Naive thymus-derived CD8-positive, alpha-beta T cell (primary cell): ENCODE measurements at regions not wholly inside any gene's neighbourhood (a gene's known extent, or its start where the extent isn't known, plus 50 kb on each side); places are given as distances from the start of the nearest gene placed in this dataset.
A peak's percentile ranks its signal among the peaks of the same experiment; 100 is the strongest.

ENCODE experiments used
- ATAC-seq, 2 donors: fragments of 150-1000 bp; cut with Tn5 transposase in 1 of 2; sonication (Bioruptor Pico), chemical (Tn5 transposase) in 1 of 2; 1 replicate in 1 of 2; 2 replicates in 1 of 2; pipeline ENCODE4 v1.10.0; 2021; ENCODE audit warnings: mild to moderate bottlenecking in 2 of 2, moderate library complexity in 2 of 2
- POLR2A ChIA-PET: fragments of 350-600 bp; sonication (Branson Sonifier 250); formaldehyde crosslinking; loops from one replicate; lab custom pipeline; 2021; ENCODE audit warnings: antibody characterized with exemption; lab: Charles Lee
- DNase-seq, 10 donors: peaks; one replicate each; pipeline versions ENCODE4 v3.0.0 to v3.0.0-alpha.2; 2020 to 2022
- H3K27ac Mint-ChIP-seq, 10 donors: one replicate each; pipeline ENCODE4 v1.8.0; 2020 to 2022; ENCODE audit warnings: mild to moderate bottlenecking in 10 of 10, mixed read lengths in 10 of 10, moderate library complexity in 4 of 10, inconsistent platforms in 1 of 10
- H3K27me3 Mint-ChIP-seq, 5 donors: one replicate each; pipeline ENCODE4 v1.8.0; 2021 to 2022; ENCODE audit warnings: mixed read lengths in 5 of 5
- H3K36me3 Mint-ChIP-seq, 3 donors: one replicate each; pipeline ENCODE4 v1.8.0; 2020 to 2022; ENCODE audit warnings: mixed read lengths in 3 of 3, mild to moderate bottlenecking in 2 of 3, inconsistent platforms in 1 of 3
- H3K4me1 Mint-ChIP-seq, 4 donors: one replicate each; pipeline ENCODE4 v1.8.0; 2021 to 2022; ENCODE audit warnings: mixed read lengths in 4 of 4
- H3K4me3 Mint-ChIP-seq, 10 donors: one replicate each; pipeline ENCODE4 v1.8.0; 2020 to 2022; ENCODE audit warnings: mild to moderate bottlenecking in 10 of 10, mixed read lengths in 10 of 10, moderate library complexity in 6 of 10, inconsistent platforms in 1 of 10
- H3K9me3 Mint-ChIP-seq, 9 donors: one replicate each; pipeline ENCODE4 v1.8.0; 2020 to 2022; ENCODE audit warnings: mixed read lengths in 9 of 9, mild to moderate bottlenecking in 3 of 9, inconsistent platforms in 1 of 9, moderate library complexity in 1 of 9

DNA sequence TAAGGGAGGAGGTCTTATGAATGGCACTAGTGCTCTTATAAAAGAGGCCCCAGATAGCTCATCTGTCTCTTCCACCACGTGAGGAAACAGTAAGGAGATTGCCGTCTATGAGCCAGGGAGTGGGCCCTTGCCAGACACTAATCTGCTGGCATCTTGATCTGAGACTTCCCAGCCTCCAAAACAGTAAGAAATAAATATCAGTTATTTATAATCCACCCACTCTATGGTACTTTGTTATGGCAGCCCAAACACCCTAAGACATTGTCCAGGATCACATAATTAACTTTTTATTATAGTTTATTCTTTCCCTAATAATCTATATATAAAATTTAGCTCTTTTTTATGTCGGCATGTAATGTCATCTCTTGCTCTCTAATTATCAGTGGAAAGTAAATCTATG, 144.0 kb upstream of the IRF2BP2 start:
- ATAC-seq (no peak), DNase-seq (no peak)
- Mint-ChIP-seq H3K4me3 (no peak overlapping the region), H3K4me1 (peaks cover 18 to 41% (median 25%) of the 10 kb centered on the region in 4 donors), H3K36me3 (no peaks in the 10 kb centered on the region), H3K9me3 (no peaks in the 10 kb centered on the region), H3K27ac (no peak overlapping the region), H3K27me3 (no peaks in the 10 kb centered on the region)
- POLR2A ChIA-PET = interaction anchor here (0.9 to 1.7 kb wide), 2 partner anchors 17 to 18 kb away, joined by 4 to 6 read pairs; no protein-coding TSS in a partner anchor

DNA sequence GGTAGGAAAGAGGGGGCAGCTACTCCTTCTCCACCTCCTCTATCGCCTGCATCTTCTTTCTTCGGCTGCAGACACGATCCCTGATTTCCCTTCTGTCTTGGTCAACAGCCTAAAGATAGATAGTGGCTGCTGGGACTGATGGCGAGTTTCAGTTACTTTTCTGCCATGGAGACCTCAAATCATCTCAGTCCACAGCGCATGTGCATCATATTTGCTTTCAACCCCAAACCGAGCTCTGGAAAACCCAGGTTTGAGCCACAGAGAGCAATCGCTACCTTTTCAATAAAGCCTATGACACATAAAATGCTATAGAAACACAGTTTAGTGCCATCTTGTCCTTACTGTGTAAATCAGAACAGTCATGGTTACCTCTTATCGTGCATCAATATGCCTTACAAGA, 142.9 kb upstream of the IRF2BP2 start:
- H3K27me3 Mint-ChIP-seq = no peaks in the 10 kb centered on the region
- POLR2A ChIA-PET = no interaction called here
- DNase-seq (no peak), ATAC-seq (no peak)
- H3K4me1 Mint-ChIP-seq = peaks cover 16 to 32% (median 18%) of the 10 kb centered on the region in 4 donors
- H3K4me3 Mint-ChIP-seq = no peak overlapping the region
- no peaks in the 10 kb centered on the region for H3K9me3 Mint-ChIP-seq
- peak overlapping the region in 2 of 10 donors; percentile 25 to 44 for H3K27ac Mint-ChIP-seq
- H3K36me3 Mint-ChIP-seq = no peaks in the 10 kb centered on the region

DNA sequence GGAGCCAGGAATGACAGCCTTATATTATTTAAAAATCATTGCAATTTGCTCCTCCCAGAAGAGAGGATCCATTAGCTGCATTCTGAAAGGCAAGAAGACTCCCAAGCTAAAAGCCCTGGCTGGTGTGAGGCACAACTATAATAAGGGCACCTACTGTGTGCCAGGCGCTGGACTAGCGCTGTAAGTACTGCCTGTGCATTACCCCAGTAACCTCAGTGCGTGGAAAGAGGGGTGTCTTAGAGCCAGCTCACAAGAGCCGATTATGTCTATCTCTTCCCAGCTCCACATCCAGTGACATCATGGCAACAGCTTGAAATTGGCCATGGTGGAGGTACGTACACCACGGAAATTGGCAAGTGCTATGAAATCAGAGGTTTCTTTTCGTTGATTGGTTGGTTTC, 141.7 kb upstream of the IRF2BP2 start:
- Mint-ChIP-seq H3K36me3 (no peaks in the 10 kb centered on the region), H3K27ac (no peak overlapping the region), H3K4me3 (no peak overlapping the region), H3K9me3 (no peaks in the 10 kb centered on the region), H3K27me3 (no peaks in the 10 kb centered on the region), H3K4me1 (peaks cover 8 to 20% (median 11%) of the 10 kb centered on the region in 4 donors)
- POLR2A ChIA-PET = interaction anchor here (0.6 to 1.2 kb wide), 3 partner anchors 8 to 25 kb away, joined by 3 to 4 read pairs (median 3); no protein-coding TSS in a partner anchor
- ATAC-seq (no peak), DNase-seq (no peak)

DNA sequence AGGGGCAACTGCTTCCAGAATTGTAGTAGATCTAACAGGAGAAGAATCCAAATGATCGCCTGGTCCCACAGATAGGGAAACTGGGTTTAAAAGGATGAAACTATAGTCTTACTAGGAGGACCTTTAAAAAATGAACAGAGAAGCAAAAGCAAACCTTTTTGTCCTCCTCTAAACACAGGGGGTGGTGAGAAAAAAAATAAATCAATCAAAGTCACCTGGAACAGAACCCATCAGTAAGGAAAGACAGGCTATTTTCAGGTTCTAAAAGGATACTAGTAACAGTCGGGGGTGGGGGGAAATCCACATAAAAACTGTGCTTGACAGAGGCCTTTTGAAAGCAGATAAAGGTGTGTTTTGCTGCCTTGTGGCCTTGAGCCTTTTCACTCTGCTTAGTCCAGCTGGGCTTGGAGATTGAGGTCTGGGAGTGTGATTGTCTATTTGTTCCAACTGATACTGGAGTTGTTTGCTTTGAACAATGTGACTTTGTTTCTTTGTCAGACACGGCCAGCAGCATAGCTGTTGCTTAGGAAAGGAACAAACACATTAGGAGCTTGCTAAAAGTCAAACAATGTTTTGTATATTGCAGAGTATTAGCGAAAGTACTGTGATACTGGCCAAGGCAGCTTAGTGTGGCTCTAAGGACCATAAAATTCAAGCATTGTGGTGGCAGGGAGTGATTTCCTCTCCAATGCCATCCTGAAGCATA, 141.1 kb upstream of the IRF2BP2 start:
- peaks cover 2 to 14% (median 7%) of the 10 kb centered on the region in 4 donors for H3K4me1 Mint-ChIP-seq

DNA sequence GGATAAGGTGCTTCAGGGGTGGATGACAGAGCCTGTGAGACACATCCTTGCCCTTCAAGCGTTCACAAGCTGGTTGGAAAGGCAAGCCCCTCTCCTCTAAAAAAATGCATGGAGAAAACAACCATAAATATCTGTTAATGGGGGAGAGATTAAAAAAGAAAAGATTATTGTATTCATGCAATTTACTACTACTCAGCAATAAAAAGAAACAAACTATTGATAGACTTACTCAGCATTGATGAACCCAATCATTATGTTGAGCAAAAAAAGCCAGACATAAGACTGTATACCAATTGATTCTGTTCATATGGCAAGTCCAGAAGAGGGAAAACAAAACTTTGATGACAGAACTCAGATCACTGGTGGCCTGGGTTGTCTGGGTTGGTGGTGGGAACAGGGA, 138.7 kb upstream of the IRF2BP2 start:
- H3K27me3 Mint-ChIP-seq = no peaks in the 10 kb centered on the region
- H3K27ac Mint-ChIP-seq = peak overlapping the region in 2 of 10 donors; percentile 25
- ATAC-seq = no peak
- POLR2A ChIA-PET = no interaction called here
- no peaks in the 10 kb centered on the region for H3K9me3 Mint-ChIP-seq
- DNase-seq = no peak
- H3K36me3 Mint-ChIP-seq = no peaks in the 10 kb centered on the region
- H3K4me3 Mint-ChIP-seq = no peak overlapping the region
- peaks cover 0 to 11% (median 5%) of the 10 kb centered on the region in 4 donors for H3K4me1 Mint-ChIP-seq

More for the DNA sequence above, 141.1 kb upstream of the IRF2BP2 start:
- POLR2A ChIA-PET = interaction anchor here (0.6 to 1.2 kb wide), 3 partner anchors 8 to 26 kb away, joined by 3 to 4 read pairs (median 3); no protein-coding TSS in a partner anchor
- Mint-ChIP-seq H3K4me3 (no peak overlapping the region), H3K27me3 (no peaks in the 10 kb centered on the region), H3K27ac (peak overlapping the region in 1 of 10 donors; percentile 54), H3K9me3 (no peaks in the 10 kb centered on the region), H3K36me3 (no peaks in the 10 kb centered on the region)
- DNase-seq = no peak
- ATAC-seq = no peak

DNA sequence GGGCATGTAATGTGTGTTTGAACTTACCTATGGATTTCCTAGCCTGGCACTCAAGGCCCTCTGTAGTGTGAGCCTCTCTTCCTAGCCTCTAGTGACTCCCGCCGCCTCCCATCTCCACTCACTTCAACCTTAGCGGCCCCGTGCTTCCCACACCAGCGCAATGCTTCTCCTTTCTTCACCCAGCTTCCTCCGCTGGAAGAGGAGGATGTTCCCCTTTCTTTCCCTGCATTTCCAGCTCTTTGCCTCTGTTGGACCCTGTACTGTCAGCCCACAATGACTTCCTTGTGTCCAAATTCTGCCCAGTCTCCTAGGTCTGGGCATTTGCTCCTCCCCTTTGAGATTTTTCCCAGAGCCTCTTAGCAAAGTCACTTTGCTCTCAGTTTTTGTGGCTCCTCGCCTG, 138.1 kb upstream of the IRF2BP2 start:
- no peak for ATAC-seq
- Mint-ChIP-seq H3K27me3 (no peaks in the 10 kb centered on the region), H3K9me3 (no peaks in the 10 kb centered on the region), H3K36me3 (no peaks in the 10 kb centered on the region), H3K27ac (peak overlapping the region in 1 of 10 donors; percentile 80), H3K4me1 (peaks cover 0 to 11% (median 5%) of the 10 kb centered on the region in 4 donors), H3K4me3 (no peak overlapping the region)
- POLR2A ChIA-PET = no interaction called here
- DNase-seq = no peak

DNA sequence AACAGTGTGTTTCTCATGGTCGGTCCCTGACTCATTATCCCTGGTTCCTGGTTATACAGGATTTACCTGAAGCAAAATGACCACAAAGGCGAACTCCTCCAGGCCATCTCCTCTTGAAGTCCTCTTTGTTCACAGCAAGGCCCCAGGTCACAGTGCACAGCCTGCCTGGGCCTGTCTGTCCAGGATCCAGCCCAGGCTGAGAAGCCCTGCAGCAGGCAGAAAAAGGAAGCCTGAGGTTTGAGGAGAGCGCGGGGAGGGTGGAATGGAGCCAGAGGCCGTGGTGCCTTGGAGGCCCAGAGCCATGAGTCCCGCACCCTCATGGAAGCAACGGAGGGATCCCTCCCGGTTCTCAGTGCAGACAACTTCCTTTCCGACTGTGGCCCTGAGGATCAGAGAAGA, 136.8 kb upstream of the IRF2BP2 start:
- no peak for ATAC-seq
- no peaks in the 10 kb centered on the region for H3K9me3 Mint-ChIP-seq
- no peak overlapping the region for H3K27ac Mint-ChIP-seq
- H3K4me3 Mint-ChIP-seq = no peak overlapping the region
- H3K4me1 Mint-ChIP-seq = peaks cover 0 to 11% (median 5%) of the 10 kb centered on the region in 4 donors
- H3K36me3 Mint-ChIP-seq = no peaks in the 10 kb centered on the region
- no peak for DNase-seq
- H3K27me3 Mint-ChIP-seq = no peaks in the 10 kb centered on the region
- POLR2A ChIA-PET = interaction anchor here (0.6 kb wide), 1 partner anchor 23 kb away, joined by 3 read pairs; no protein-coding TSS in a partner anchor

DNA sequence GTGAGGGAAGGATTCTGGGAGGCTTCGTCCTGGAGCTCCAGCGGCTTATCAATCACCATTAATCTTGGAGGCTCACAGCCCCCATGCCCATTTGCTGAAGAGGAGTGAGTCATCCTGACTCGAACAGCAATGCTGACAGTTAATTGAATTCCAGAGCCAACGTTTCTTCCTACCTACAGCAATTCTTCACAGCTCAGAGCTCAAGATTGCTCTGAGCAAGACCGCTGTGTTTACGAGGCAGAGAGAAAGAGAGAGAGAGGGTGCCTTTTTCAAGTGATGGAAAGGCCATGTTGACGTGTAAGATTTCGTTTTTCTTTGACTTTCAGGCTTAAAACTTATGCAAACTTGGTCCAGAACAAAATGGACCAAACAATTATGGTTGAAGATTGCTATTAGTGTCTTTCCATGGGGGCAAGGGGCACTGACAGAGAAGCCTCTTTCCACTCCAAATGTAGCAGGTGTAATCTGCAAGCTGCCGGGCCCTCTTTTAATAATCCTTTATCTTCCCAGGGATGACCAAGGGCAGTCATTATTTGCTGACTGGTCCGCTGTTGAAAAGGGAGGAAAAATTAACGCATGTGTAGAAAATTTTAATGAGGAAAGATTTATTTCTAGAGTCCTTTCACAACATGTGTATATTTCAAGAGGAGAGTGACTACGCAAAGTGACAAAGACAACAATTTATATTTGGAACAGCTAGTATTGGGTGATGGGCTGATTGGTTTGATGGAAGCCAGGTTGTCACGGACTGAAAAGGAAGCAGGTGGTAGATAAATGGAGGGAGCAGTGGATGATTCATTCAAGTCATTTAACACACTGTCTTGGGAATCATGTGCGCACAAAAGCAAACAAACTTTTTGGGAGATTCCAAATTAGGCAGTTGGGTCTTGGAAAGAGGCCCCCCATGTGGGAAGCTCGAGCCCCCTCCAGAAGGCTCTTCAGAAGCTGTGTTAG, 136.1 kb upstream of the IRF2BP2 start:
- Mint-ChIP-seq H3K9me3 (no peaks in the 10 kb centered on the region), H3K27ac (peak overlapping the region in 1 of 10 donors; percentile 82), H3K4me1 (peaks cover 0 to 11% (median 5%) of the 10 kb centered on the region in 4 donors), H3K27me3 (no peaks in the 10 kb centered on the region), H3K4me3 (no peak overlapping the region), H3K36me3 (no peaks in the 10 kb centered on the region)
- ATAC-seq (no peak), DNase-seq (no peak)
- POLR2A ChIA-PET = no interaction called here

DNA sequence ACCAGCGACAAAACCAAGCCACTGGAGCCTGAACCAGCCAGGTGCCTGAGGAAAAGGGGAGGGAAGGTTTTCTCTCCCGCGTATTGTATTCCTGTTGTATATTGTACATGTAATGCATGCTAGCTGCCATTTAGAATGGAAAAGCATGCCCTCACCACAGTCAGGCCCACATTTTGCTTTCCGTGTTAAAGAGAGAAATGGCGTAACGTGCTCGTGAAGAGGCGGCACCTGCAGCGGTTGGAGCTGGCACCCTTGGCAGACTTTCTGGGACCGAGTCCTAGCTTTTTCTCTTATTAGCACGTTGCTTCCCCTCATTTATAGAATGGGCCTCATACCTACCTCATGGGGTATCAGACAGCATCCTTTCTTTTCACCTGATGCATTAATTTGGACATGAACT, 135.3 kb upstream of the IRF2BP2 start:
- POLR2A ChIA-PET = interaction anchor here (2.4 kb wide), 1 partner anchor 19 kb away, joined by 10 read pairs; no protein-coding TSS in a partner anchor
- Mint-ChIP-seq H3K4me3 (no peak overlapping the region), H3K27me3 (no peaks in the 10 kb centered on the region), H3K27ac (no peak overlapping the region), H3K9me3 (no peaks in the 10 kb centered on the region), H3K36me3 (no peaks in the 10 kb centered on the region), H3K4me1 (peaks cover 0 to 7% (median 3%) of the 10 kb centered on the region in 4 donors)
- DNase-seq (no peak), ATAC-seq (no peak)

DNA sequence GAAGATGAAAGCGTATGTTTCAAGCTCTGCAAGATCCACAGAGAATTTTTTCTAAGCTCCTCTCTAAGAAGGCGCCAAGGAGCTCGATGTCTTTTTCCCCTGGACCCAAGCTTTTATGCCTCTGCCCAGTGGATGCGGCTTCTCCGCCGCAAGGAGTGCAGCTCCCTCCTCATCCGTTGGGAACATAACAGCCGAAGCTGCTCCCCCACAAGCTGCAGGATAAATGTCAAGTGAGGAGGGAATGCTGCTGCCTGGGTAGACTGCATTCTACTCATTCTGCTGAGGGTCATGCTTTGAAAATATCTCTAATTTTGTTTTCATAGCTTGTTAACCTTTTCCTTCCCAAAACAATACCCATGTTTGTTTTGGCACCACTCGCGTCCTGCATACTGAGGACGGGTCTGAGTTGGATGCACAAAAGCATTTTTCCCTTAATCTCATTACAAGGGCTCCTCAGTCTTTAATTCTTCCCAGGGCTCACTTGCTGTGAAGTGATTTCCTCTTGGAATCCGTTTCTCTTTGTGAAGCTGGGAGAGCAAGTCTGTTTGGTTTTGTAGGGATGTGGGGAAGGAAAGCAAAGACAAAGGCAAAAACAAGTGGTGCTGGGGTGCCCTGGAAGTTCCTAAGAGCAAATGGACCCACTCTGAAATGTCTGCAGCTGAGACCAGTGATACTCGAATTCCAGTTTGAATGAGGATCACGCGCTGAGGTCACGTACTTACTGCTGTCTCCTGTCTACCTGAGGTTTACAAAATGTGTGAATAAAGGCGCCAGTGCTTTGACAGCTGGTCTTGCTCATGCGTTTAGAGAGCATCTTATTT, 134.0 kb upstream of the IRF2BP2 start:
- Mint-ChIP-seq H3K27ac (peak overlapping the region in 1 of 10 donors; percentile 82), H3K27me3 (no peaks in the 10 kb centered on the region), H3K9me3 (no peaks in the 10 kb centered on the region), H3K36me3 (no peaks in the 10 kb centered on the region), H3K4me1 (peaks cover 0 to 5% (median under 1%) of the 10 kb centered on the region in 4 donors), H3K4me3 (no peak overlapping the region)
- POLR2A ChIA-PET = interaction anchor here (0.9 to 2.4 kb wide), 3 partner anchors 18 to 29 kb away, joined by 3 to 10 read pairs (median 3); no protein-coding TSS in a partner anchor
- DNase-seq (no peak), ATAC-seq (no peak)

DNA sequence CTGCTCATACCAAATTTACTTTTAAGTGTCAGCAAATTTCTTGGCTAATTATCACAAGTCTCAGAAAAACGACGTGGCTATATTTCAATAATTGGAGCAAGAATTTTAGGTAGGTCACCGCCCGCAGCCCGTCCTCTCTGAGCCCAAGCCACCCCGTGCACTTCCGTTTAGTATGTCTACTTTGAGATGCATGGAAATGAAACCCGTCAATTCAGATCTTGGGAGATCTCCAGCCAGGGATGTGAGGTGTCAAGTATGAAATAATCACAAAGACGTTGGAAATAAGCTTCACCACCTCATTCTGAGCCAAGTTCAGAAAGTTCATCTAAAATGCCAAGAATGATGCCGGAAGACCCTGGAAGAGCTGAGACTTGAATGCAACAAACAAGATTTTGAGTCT, 132.6 kb upstream of the IRF2BP2 start:
- Mint-ChIP-seq H3K27ac (no peak overlapping the region), H3K9me3 (no peaks in the 10 kb centered on the region), H3K36me3 (no peaks in the 10 kb centered on the region), H3K4me3 (no peak overlapping the region), H3K27me3 (no peaks in the 10 kb centered on the region), H3K4me1 (peaks cover 0 to 2% (median 0%) of the 10 kb centered on the region in 4 donors)
- no peak for DNase-seq
- POLR2A ChIA-PET = interaction anchor here (1.1 to 1.3 kb wide), 2 partner anchors 9 to 23 kb away, joined by 3 read pairs; no protein-coding TSS in a partner anchor
- no peak for ATAC-seq

DNA sequence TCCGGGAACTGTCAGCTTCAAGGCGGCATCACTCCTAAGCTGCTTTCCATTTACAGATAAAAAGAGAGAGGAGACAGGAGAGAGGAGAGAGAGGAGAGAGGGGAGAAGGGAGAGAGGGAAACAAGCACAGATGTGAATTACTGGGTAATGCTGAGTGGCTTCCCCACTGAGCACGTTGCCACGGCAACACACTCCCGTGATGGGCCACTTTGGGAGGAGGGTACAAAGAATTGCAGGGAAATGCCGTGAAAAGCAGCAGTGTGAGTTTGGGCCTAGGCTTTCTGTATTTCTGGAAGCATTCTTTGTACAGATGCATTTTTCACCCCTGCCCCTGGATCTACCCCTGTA, 128.0 kb upstream of the IRF2BP2 start:
- Mint-ChIP-seq H3K36me3 (no peaks in the 10 kb centered on the region), H3K27ac (peak overlapping the region in 5 of 10 donors; percentile 31 to 65 (median 50)), H3K4me3 (no peak overlapping the region), H3K9me3 (no peaks in the 10 kb centered on the region), H3K4me1 (peaks cover 0 to 7% (median 4%) of the 10 kb centered on the region in 4 donors), H3K27me3 (no peaks in the 10 kb centered on the region)
- POLR2A ChIA-PET = interaction anchor here (1.0 to 1.8 kb wide), 5 partner anchors 10 to 127 kb away, joined by 3 to 8 read pairs (median 3); no protein-coding TSS in a partner anchor
- DNase-seq = no peak
- no peak for ATAC-seq
